ENCODE measurements at regions not wholly inside any gene's neighbourhood (a gene's known extent, or its start where the extent isn't known, plus 50 kb on each side); places are given as distances from the start of the nearest gene placed in this dataset.

- TF ChIP-seq POLR2A (IDR thresholded peaks at IDR 0.05), result no peak
- TF ChIP-seq CTCF (IDR thresholded peaks at IDR 0.05), result no peak
Measured at GRCh38 chr12:25045869-25046268, 97.0 kb upstream of the BCAT1 start.
